HepG2 (cell line): ENCODE measurements at regions not wholly inside any gene's neighbourhood (a gene's known extent, or its start where the extent isn't known, plus 50 kb on each side); places are given as distances from the start of the nearest gene placed in this dataset.

ENCODE experiments used
- ATAC-seq: fragments of 200-7000 bp; cut with Tn5 transposase; 3 replicates; pipeline ENCODE4 v1.9.1; 2020; ENCODE audit warnings: mild to moderate bottlenecking, moderate library complexity
- BruUV-seq: library from RNA; stranded (reverse); fragments of 400-500 nt; replicated peaks from 2 replicates; lab custom pipeline; 2021; lab: Mats Ljungman, UMichigan
- CTCF ChIA-PET: fragments of 300-600 bp; formaldehyde crosslinking; extraction: SDS; loops from one replicate; lab custom pipeline; 2021; ENCODE audit warnings: low total read pairs, inconsistent platforms, low intra/inter-chr PET ratio; lab: Yijun Ruan, JAX
- POLR2A ChIA-PET: fragments of 350-600 bp; sonication (Branson Sonifier 250); formaldehyde crosslinking; loops from one replicate; lab custom pipeline; 2020; ENCODE audit warnings: antibody characterized with exemption, inconsistent platforms; lab: Yijun Ruan, JAX
- DNase-seq: peaks from one replicate; pipeline ENCODE4 v3.0.0-alpha.2; 2015; ENCODE audit warnings: low spot score
- FAIRE-seq: peaks from 3 replicates; lab custom pipeline; 2011; peaks lifted over from hg19 to GRCh38; lab: Jason Lieb, UNC
- H2AFZ ChIP-seq: one replicate; pipeline ENCODE4 v1.6.1; 2011; ENCODE audit warnings: low read length, inconsistent platforms
- H3K27ac ChIP-seq: fragments of 300-600 bp; 3 replicates; pipeline ENCODE4 v1.8.0; 2011; ENCODE audit warnings: mixed run types, mild to moderate bottlenecking, mixed read lengths, low read length, inconsistent platforms; ENCODE audit not compliant: insufficient read depth; ENCODE audit errors: extremely low read length
- H3K27me3 ChIP-seq, 2 experiments: fragments of 200-600 bp in 1 of 2; 2 replicates in 1 of 2; 3 replicates in 1 of 2; pipeline versions ENCODE4 v1.6.0 to v1.8.0; 2011; ENCODE audit warnings: low read length in 2 of 2, mild to moderate bottlenecking in 2 of 2, moderate library complexity in 2 of 2, inconsistent platforms in 1 of 2; ENCODE audit not compliant: insufficient read depth in 2 of 2, control insufficient read depth in 1 of 2
- H3K36me3 ChIP-seq, 2 experiments: fragments of 200-600 bp in 1 of 2; replicated peaks in 1 of 2; 2 replicates in 1 of 2; 3 replicates in 1 of 2; pipeline versions ENCODE4 v1.5.1 to v1.8.0; 2011; ENCODE audit warnings: low read length in 2 of 2, inconsistent platforms in 1 of 2; ENCODE audit not compliant: insufficient read depth in 2 of 2, control insufficient read depth in 1 of 2
- H3K4me1 ChIP-seq: 2 replicates; pipeline ENCODE4 v1.5.1; 2012; ENCODE audit warnings: low read length, inconsistent platforms; ENCODE audit not compliant: insufficient read depth
- H3K4me2 ChIP-seq: 2 replicates; pipeline ENCODE4 v1.6.0; 2011; ENCODE audit warnings: low read depth, low read length, inconsistent platforms
- H3K4me3 ChIP-seq, 3 experiments: fragments of 200-600 bp in 1 of 3; sonication (generic), shearing (Covaris generic) in 1 of 3; replicated peaks in 1 of 3; 2 replicates each; pipeline ENCODE4 v1.5.1; 2011 to 2016; ENCODE audit warnings: low read length in 3 of 3, inconsistent platforms in 2 of 3, low read depth in 2 of 3, mild to moderate bottlenecking in 2 of 3, control low read depth in 1 of 3, mixed read lengths in 1 of 3; ENCODE audit not compliant: insufficient read depth in 1 of 3
- H3K79me2 ChIP-seq: one replicate; pipeline ENCODE4 v1.6.1; 2011; ENCODE audit warnings: low read length, inconsistent platforms; ENCODE audit not compliant: insufficient read depth
- H3K9ac ChIP-seq: 2 replicates; pipeline ENCODE4 v1.6.0; 2011; ENCODE audit warnings: mild to moderate bottlenecking, low read depth, low read length, inconsistent platforms; ENCODE audit not compliant: insufficient read depth
- H3K9me3 ChIP-seq: 2 replicates; pipeline ENCODE4 v1.5.1; 2012; ENCODE audit warnings: mild to moderate bottlenecking, low read length
- H4K20me1 ChIP-seq: 2 replicates; pipeline ENCODE4 v1.6.0; 2011; ENCODE audit warnings: inconsistent platforms, mild to moderate bottlenecking, low read length, moderate library complexity; ENCODE audit not compliant: insufficient read depth
- EP300 ChIP-seq, 3 experiments: sonication (generic) in 1 of 3; formaldehyde crosslinking in 1 of 3; IDR thresholded peaks; 2 replicates each; pipeline versions ENCODE4 v1.5.1 to v1.6.1; 2011 to 2020; ENCODE audit warnings: low read depth in 2 of 3, low read length in 2 of 3, borderline replicate concordance in 1 of 3, improper control_type of control experiment in 1 of 3, mild to moderate bottlenecking in 1 of 3, missing genetic modification reagents in 1 of 3, moderate library complexity in 1 of 3
- FOXM1 ChIP-seq: sonication (generic); formaldehyde crosslinking; IDR thresholded peaks from 2 replicates; pipeline ENCODE4 v1.5.0; 2020; ENCODE audit warnings: missing genetic modification reagents
- HDAC2 ChIP-seq: sonication (generic); formaldehyde crosslinking; IDR thresholded peaks from 2 replicates; pipeline ENCODE4 v1.4.0; 2020; ENCODE audit warnings: missing genetic modification reagents
- HDAC6 ChIP-seq: fragments of 200-600 bp; sonication (generic); IDR thresholded peaks from 2 replicates; pipeline ENCODE4 v1.7.0; 2017; ENCODE audit warnings: mild to moderate bottlenecking, antibody characterized with exemption, low read length, low read depth
- JARID2 ChIP-seq: sonication (generic); formaldehyde crosslinking; IDR thresholded peaks from 2 replicates; pipeline ENCODE4 v1.8.1; 2023; ENCODE audit warnings: missing genetic modification reagents, inconsistent platforms; ENCODE audit not compliant: insufficient replicate concordance
- MBNL3 ChIP-seq: fragments of 250-450 bp; sonication (Bioruptor Pico); conservative IDR thresholded peaks from 2 replicates; pipeline ENCODE4 v1.8.0; 2022; ENCODE audit warnings: mild to moderate bottlenecking, inconsistent platforms
- MLLT10 ChIP-seq: sonication (generic); formaldehyde crosslinking; IDR thresholded peaks from 2 replicates; pipeline ENCODE4 v1.4.0; 2020; ENCODE audit warnings: missing genetic modification reagents
- MXD1 ChIP-seq: sonication (generic); formaldehyde crosslinking; IDR thresholded peaks from 2 replicates; pipeline ENCODE4 v1.4.0; 2020; ENCODE audit warnings: mild to moderate bottlenecking, missing genetic modification reagents
- SMARCC2 ChIP-seq: fragments of 450-650 bp; IDR thresholded peaks from 2 replicates; pipeline ENCODE4 v1.6.1; 2017; ENCODE audit warnings: antibody characterized with exemption, mild to moderate bottlenecking
- ZNF138 ChIP-seq: sonication (generic); formaldehyde crosslinking; IDR thresholded peaks from 2 replicates; pipeline ENCODE4 v1.5.0; 2020; ENCODE audit warnings: mild to moderate bottlenecking, low read depth, missing genetic modification reagents
- ZNF33B ChIP-seq: sonication (generic); formaldehyde crosslinking; IDR thresholded peaks from 2 replicates; pipeline ENCODE4 v1.5.1; 2020; ENCODE audit warnings: mild to moderate bottlenecking, missing genetic modification reagents
- ZNF34 ChIP-seq: sonication (generic); formaldehyde crosslinking; IDR thresholded peaks from 2 replicates; pipeline ENCODE4 v1.4.0; 2020; ENCODE audit warnings: mild to moderate bottlenecking, missing genetic modification reagents, borderline replicate concordance
- ZNF343 ChIP-seq: sonication (generic); formaldehyde crosslinking; IDR thresholded peaks from 2 replicates; pipeline ENCODE4 v1.4.0; 2020; ENCODE audit warnings: mild to moderate bottlenecking, missing genetic modification reagents
- ZNF354B ChIP-seq: sonication (generic); formaldehyde crosslinking; IDR thresholded peaks from 2 replicates; pipeline ENCODE4 v1.8.0; 2022; ENCODE audit warnings: mild to moderate bottlenecking, missing genetic modification reagents
- ZNF496 ChIP-seq: sonication (generic); formaldehyde crosslinking; IDR thresholded peaks from 2 replicates; pipeline ENCODE4 v1.8.1; 2023; ENCODE audit warnings: mild to moderate bottlenecking, moderate library complexity, missing genetic modification reagents; ENCODE audit not compliant: insufficient replicate concordance
- ZNF562 ChIP-seq: sonication (generic); formaldehyde crosslinking; IDR thresholded peaks from 2 replicates; pipeline ENCODE4 v1.8.0; 2022; ENCODE audit warnings: missing genetic modification reagents, borderline replicate concordance
- ZNF747 ChIP-seq: sonication (generic); formaldehyde crosslinking; IDR thresholded peaks from 2 replicates; pipeline ENCODE4 v1.8.1; 2023; ENCODE audit warnings: missing genetic modification reagents, mild to moderate bottlenecking, borderline replicate concordance
- ZNF800 ChIP-seq: sonication (generic); formaldehyde crosslinking; IDR thresholded peaks from 2 replicates; pipeline ENCODE4 v1.4.0; 2020; ENCODE audit warnings: missing genetic modification reagents
- ZSCAN9 ChIP-seq: IDR thresholded peaks from 2 replicates; pipeline ENCODE4 v1.6.1; 2016; ENCODE audit warnings: borderline replicate concordance
- WGBS: methylation state at CpG from one replicate; pipeline ENCODE4 v1.1.6; 2017; ENCODE audit warnings: low lambda C conversion rate; 5-methylcytosine and 5-hydroxymethylcytosine counted together
- in situ Hi-C: cut with HindIII; loops from 2 replicates; pipeline ENCODE4 v1.10.0; 2017; ENCODE audit warnings: low pct_unique_long_range_greater_than_20kb; ENCODE audit not compliant: extremely low pct_ligation_motif_present
- intact Hi-C: fragments of 100-400 bp; cut with micrococcal nuclease; formaldehyde crosslinking; loops from one replicate; pipeline ENCODE4 v1.10.0; 2022; ENCODE audit not compliant: unreplicated experiment

GRCh38 chr2:30355306-30355705 is 91.7 kb upstream of the LCLAT1 start:
- CTCF ChIA-PET, result no interaction called here
- DNase-seq (no peak), ATAC-seq (no peak), FAIRE-seq (no peak)
- Histone ChIP-seq H3K4me2 (no peak overlapping the region), H3K27ac (no peak overlapping the region), H3K9me3 (no peaks in the 10 kb centered on the region), H3K4me3 (no peak overlapping the region), H4K20me1 (no peaks in the 10 kb centered on the region), H3K27me3 (peaks cover 0 to 14% of the 10 kb centered on the region in 2 experiments; a peak in 1 of 5 replicates), H3K9ac (no peak overlapping the region), H3K36me3 (no peaks in the 10 kb centered on the region), H3K79me2 (no peaks in the 10 kb centered on the region), H3K4me1 (no peaks in the 10 kb centered on the region), H2AFZ (no peak overlapping the region)
- BruUV-seq, result no TSS peak
- 68% methylated on average over 3 of the region's 3 CpGs for WGBS
- POLR2A ChIA-PET, result no interaction called here
- TF ChIP-seq JARID2 (CRISPR knock-in tag), result no peak
- TF ChIP-seq MBNL3, result no peak
- TF ChIP-seq ZNF747 (CRISPR knock-in tag), result no peak
- no peak for TF ChIP-seq FOXM1
- no peak for TF ChIP-seq SMARCC2
- TF ChIP-seq ZNF354B (CRISPR knock-in tag), result no peak
- TF ChIP-seq ZNF33B (CRISPR knock-in tag), result no peak
- TF ChIP-seq ZSCAN9 (CRISPR knock-in tag), result no peak
- TF ChIP-seq EP300 (IDR thresholded peaks at IDR 0.05; ENCODE audit: low read depth in 2 of 2, low read length in 2 of 2), result no peak
- TF ChIP-seq EP300 (CRISPR knock-in tag; IDR thresholded peaks at IDR 0.05; ENCODE audit: borderline replicate concordance), result no peak
- TF ChIP-seq ZNF800 (CRISPR knock-in tag), result no peak
- no peak for TF ChIP-seq ZNF34
- no peak for TF ChIP-seq ZNF138 (CRISPR knock-in tag)
- TF ChIP-seq ZNF562 (CRISPR knock-in tag), result no peak
- no peak for TF ChIP-seq ZNF343 (CRISPR knock-in tag)
- TF ChIP-seq ZNF496 (CRISPR knock-in tag), result no peak
- no peak for TF ChIP-seq MXD1 (CRISPR knock-in tag)
- TF ChIP-seq MLLT10, result no peak
- TF ChIP-seq HDAC2 (CRISPR knock-in tag), result no peak
- TF ChIP-seq HDAC6, result no peak
- in situ Hi-C loops, result no loop called here
- intact Hi-C loops, result no loop called here
